AG04450 (cell line): ENCODE measurements at regions not wholly inside any gene's neighbourhood (a gene's known extent, or its start where the extent isn't known, plus 50 kb on each side); places are given as distances from the start of the nearest gene placed in this dataset.

Experiments used
- CTCF ChIA-PET: fragments of 300-600, 350-600 bp; formaldehyde crosslinking; extraction: SDS; loops from one replicate; lab custom pipeline; 2022; ENCODE audit warnings: antibody characterized with exemption, inconsistent platforms; lab: Charles Lee
- POLR2A ChIA-PET: fragments of 350-600 bp; formaldehyde crosslinking; extraction: SDS; loops from one replicate; lab custom pipeline; 2021; ENCODE audit warnings: antibody characterized with exemption, inconsistent platforms; lab: Yijun Ruan, JAX
- DNase-seq: peaks from one replicate; pipeline ENCODE4 v3.0.0-alpha.2; 2011; ENCODE audit warnings: low read depth, low spot score
- H3K27ac ChIP-seq: one replicate; pipeline ENCODE4 v1.5.1; 2012; ENCODE audit warnings: low read depth, low read length, control low read depth
- H3K27me3 ChIP-seq: one replicate; pipeline ENCODE4 v1.6.0; 2012; ENCODE audit warnings: low read length; ENCODE audit not compliant: control insufficient read depth, insufficient read depth
- H3K4me3 ChIP-seq: 2 replicates; pipeline ENCODE4 v1.5.1; 2011; ENCODE audit warnings: mild to moderate bottlenecking, low read depth, low read length, control low read depth
- H3K9me3 ChIP-seq: 2 replicates; pipeline ENCODE4 v1.5.1; 2012; ENCODE audit warnings: low read length; ENCODE audit not compliant: control insufficient read depth, insufficient read depth
- TF ChIP-seq, protein P1 (sequence below): IDR thresholded peaks from 2 replicates; pipeline ENCODE4 v1.5.1; 2011; ENCODE audit warnings: low read depth, low read length, control low read depth, inconsistent platforms

DNA sequence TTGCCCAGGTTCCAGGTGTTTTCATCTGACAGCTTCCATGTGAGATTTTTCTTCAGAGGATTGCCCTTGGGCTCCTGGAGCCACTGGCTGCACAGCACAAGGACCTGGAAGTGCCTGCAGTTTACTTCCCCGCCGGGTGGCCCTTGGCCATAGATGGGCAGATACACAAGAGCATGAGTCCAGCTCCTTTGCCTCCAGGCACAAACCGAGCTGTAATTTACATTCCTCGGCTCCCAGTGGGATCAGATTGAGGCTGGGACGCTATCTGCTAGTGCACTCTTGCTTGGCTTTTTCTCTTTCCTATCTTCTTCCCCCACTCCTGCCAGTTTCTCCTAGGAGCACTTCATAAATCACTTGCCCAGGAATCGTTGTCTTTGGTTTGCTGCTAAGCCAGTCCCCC lies 85.4 kb upstream of the RALY start:
- POLR2A ChIA-PET: interaction anchor here (0.5 to 0.7 kb wide), 6 partner anchors 45 to 1312 kb away, joined by 4 to 6 read pairs (median 4); no protein-coding TSS in a partner anchor
- no peak overlapping the region for H3K27ac ChIP-seq
- CTCF ChIA-PET: no interaction called here
- H3K9me3 ChIP-seq: no peaks in the 10 kb centered on the region
- no peak overlapping the region for H3K4me3 ChIP-seq
- no peaks in the 10 kb centered on the region for H3K27me3 ChIP-seq
- no peak for DNase-seq
- TF ChIP-seq, protein P1, sequence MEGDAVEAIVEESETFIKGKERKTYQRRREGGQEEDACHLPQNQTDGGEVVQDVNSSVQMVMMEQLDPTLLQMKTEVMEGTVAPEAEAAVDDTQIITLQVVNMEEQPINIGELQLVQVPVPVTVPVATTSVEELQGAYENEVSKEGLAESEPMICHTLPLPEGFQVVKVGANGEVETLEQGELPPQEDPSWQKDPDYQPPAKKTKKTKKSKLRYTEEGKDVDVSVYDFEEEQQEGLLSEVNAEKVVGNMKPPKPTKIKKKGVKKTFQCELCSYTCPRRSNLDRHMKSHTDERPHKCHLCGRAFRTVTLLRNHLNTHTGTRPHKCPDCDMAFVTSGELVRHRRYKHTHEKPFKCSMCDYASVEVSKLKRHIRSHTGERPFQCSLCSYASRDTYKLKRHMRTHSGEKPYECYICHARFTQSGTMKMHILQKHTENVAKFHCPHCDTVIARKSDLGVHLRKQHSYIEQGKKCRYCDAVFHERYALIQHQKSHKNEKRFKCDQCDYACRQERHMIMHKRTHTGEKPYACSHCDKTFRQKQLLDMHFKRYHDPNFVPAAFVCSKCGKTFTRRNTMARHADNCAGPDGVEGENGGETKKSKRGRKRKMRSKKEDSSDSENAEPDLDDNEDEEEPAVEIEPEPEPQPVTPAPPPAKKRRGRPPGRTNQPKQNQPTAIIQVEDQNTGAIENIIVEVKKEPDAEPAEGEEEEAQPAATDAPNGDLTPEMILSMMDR: no peak

DNA sequence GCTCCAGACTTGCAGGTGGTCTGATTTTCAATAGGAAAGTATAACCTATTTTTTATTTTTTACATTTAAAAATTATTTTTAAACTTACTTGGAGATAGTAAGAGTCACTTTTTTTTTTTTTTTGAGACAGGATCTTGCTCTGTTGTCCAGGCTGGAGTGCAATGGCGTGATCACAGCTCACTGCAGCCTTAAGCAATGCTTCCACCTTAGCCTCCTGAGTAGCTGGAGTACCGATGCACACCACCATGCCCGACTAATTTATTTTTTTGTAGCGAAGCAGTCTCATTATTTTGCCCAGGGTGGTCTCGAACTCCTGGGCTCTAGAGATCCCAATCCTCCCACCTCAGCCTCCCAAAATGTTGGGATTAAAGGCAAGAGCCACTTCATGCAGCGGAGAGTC lies 84.8 kb upstream of the RALY start:
- Histone ChIP-seq H3K27me3 (no peaks in the 10 kb centered on the region), H3K4me3 (no peak overlapping the region), H3K27ac (peak overlapping the region; percentile 89), H3K9me3 (no peaks in the 10 kb centered on the region)
- DNase-seq: no peak
- CTCF ChIA-PET: no interaction called here
- TF ChIP-seq, protein P1: no peak
- POLR2A ChIA-PET: interaction anchor here (0.6 to 0.7 kb wide), 5 partner anchors 14 to 815 kb away, joined by 4 to 6 read pairs (median 4); no protein-coding TSS in a partner anchor

DNA sequence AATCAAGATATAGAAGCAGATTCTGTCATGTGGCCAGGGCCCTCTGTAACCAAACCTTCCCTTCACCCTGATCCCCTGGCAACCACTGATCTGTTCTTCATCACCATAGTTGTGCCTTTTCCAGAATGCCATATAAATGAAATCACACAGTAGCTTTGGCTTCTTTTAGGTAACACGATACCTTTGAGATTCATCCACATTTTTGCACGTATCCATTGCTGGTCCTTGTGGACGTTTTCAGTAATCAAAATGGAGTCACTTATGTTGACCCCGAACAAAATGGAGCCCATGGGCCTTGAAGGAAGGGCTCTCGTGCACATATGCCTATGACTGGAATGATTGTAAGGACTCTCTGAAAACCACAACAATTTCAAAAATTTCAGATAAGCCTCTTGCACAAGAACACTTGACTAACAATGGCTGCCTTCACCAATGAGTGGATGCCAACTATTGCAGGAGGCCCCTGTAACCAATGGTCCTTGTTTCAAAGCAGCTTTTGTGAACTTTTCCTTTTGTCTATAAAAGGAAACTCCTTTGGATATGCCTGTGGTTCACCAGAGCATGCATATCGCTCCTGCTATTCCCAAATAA lies 84.3 kb upstream of the RALY start:
- H3K27me3 ChIP-seq: no peaks in the 10 kb centered on the region
- DNase-seq: peak; percentile 84
- TF ChIP-seq, protein P1: no peak
- ChIA-PET CTCF (no interaction called here), POLR2A (interaction anchor here (0.6 kb wide), 1 partner anchor 15 kb away, joined by 4 read pairs; no protein-coding TSS in a partner anchor)
- no peaks in the 10 kb centered on the region for H3K9me3 ChIP-seq
- H3K4me3 ChIP-seq: no peak overlapping the region
- H3K27ac ChIP-seq: peak overlapping the region; percentile 89

DNA sequence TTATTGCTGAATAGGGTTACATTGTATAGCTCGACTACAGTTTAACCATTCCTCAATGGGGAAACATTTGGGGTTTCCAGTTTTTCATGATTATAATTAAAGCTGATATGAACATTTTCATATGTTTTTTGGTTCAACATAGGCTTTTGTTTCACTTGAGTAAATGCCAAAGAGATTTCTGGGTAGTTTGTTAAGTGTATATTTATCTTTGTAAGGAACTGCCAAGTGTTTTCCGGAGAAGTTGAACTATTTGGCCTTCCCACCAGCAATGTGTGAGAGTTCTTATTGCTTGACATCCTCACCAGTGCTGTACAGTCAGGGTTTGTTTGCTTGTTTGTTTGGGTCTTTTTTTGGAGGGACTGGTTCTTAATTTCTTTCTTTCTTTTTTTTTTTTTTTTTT lies 83.7 kb upstream of the RALY start:
- ChIA-PET CTCF (interaction anchor here (1.1 kb wide), 1 partner anchor 12 kb away, joined by 3 read pairs; no protein-coding TSS in a partner anchor), POLR2A (no interaction called here)
- Histone ChIP-seq H3K27ac (peak overlapping the region; percentile 89), H3K9me3 (no peaks in the 10 kb centered on the region), H3K4me3 (no peak overlapping the region), H3K27me3 (no peaks in the 10 kb centered on the region)
- DNase-seq: no peak
- TF ChIP-seq, protein P1: no peak

DNA sequence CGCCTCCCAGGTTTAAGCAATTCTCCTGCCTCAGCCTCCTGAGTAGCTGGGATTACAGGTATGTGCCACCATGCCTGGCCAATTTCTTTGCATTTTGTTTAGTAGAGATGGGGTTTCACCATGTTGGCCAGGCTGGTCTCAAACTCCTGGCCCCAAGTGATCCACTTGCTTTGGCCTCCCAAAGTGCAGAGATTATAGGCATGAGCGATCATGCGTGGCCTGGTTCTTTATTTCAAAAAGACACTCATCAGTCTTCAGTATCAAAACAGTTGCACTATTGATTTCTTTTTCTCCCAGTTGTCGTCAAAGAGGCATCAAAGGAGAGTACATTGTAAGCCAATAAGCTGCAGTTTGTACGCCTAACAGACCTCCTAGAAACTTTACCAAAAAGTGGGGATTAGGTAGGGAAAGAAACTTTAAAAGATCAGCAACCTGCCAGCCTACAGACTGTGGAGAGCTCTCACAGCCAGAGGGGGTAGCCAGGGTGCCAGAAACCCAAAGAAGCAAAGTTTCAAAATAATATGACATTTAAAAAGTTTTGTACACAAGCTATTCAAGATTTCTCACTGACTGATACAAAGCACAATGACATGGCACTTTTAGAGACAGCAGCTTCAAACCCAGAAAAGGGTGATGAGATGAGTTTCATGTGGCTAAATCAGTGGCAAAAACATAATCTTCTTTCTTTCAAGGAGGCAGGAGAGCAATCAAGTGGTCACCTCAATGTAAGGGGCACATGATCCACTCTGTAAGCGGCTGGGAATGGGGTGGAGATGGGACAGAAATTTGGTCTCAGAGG lies 83.0 kb upstream of the RALY start:
- H3K27me3 ChIP-seq: no peaks in the 10 kb centered on the region
- peak overlapping the region; percentile 0 for H3K27ac ChIP-seq
- DNase-seq: no peak
- ChIA-PET POLR2A (interaction anchor here (0.6 to 0.7 kb wide), 2 partner anchors 24 to 338 kb away, joined by 4 to 5 read pairs; no protein-coding TSS in a partner anchor), CTCF (interaction anchor here (1.1 to 1.2 kb wide), 2 partner anchors 11 to 48 kb away, joined by 3 to 4 read pairs; no protein-coding TSS in a partner anchor)
- TF ChIP-seq, protein P1: no peak
- H3K4me3 ChIP-seq: no peak overlapping the region
- no peaks in the 10 kb centered on the region for H3K9me3 ChIP-seq
